Large intestine (tissue), 3 donors: ENCODE measurements at regions not wholly inside any gene's neighbourhood (a gene's known extent, or its start where the extent isn't known, plus 50 kb on each side); places are given as distances from the start of the nearest gene placed in this dataset.
"Not testable (repeated sequence)": the region's sequence is repeated elsewhere in the genome, so short reads cannot be mapped to it uniquely, and the experiment has no call there.

Experiments
- DNase-seq, 2 donors: peaks; one replicate each; pipeline versions ENCODE4 v3.0.0 to v3.0.0-alpha.2; 2013
- H3K27ac ChIP-seq: one replicate; pipeline ENCODE4 v1.5.1; 2013; ENCODE audit warnings: low read length
- H3K27me3 ChIP-seq: 2 replicates; pipeline ENCODE4 v1.6.1; 2013; ENCODE audit warnings: low read length; ENCODE audit not compliant: control insufficient read depth, insufficient read depth
- H3K36me3 ChIP-seq: 2 replicates; pipeline ENCODE4 v1.6.1; 2013; ENCODE audit warnings: low read length; ENCODE audit not compliant: control insufficient read depth, insufficient read depth
- H3K4me1 ChIP-seq: one replicate; pipeline ENCODE4 v1.6.1; 2013; ENCODE audit warnings: low read length; ENCODE audit not compliant: control insufficient read depth, insufficient read depth
- H3K4me3 ChIP-seq: one replicate; pipeline ENCODE4 v1.5.1; 2013; ENCODE audit warnings: low read length
- H3K9me3 ChIP-seq: one replicate; pipeline ENCODE4 v1.6.1; 2013; ENCODE audit warnings: mild to moderate bottlenecking, low read depth, low read length, moderate library complexity; ENCODE audit not compliant: control insufficient read depth
- WGBS: methylation state at CpG from one replicate; pipeline ENCODE4 v1.1.5; 2013; ENCODE audit warnings: low lambda C conversion rate; ENCODE audit not compliant: insufficient coverage; 5-methylcytosine and 5-hydroxymethylcytosine counted together

GRCh38 chr14:99995700-99996356, 69.4 kb upstream of the EVL start:
- Histone ChIP-seq H3K27me3 (no peaks in the 10 kb centered on the region), H3K36me3 (no peaks in the 10 kb centered on the region), H3K9me3 (no peaks in the 10 kb centered on the region), H3K4me1 (no peaks in the 10 kb centered on the region), H3K4me3 (no peak overlapping the region), H3K27ac (no peak overlapping the region)
- WGBS, result no CpG with 5 or more reads among the region's 2 CpGs
- peak; percentile 54 to 56 for DNase-seq

GRCh38 chr14:99996951-99997571, 68.2 kb upstream of the EVL start:
- Histone ChIP-seq H3K4me3 (no peak overlapping the region), H3K27ac (no peak overlapping the region), H3K36me3 (no peaks in the 10 kb centered on the region), H3K27me3 (no peaks in the 10 kb centered on the region), H3K9me3 (no peaks in the 10 kb centered on the region), H3K4me1 (no peaks in the 10 kb centered on the region)
- DNase-seq, result no peak
- 83% methylated on average over 1 of the region's 5 CpGs for WGBS

GRCh38 chr14:100000398-100000797, 64.8 kb upstream of the EVL start:
- H3K4me3 ChIP-seq, H3K4me1 ChIP-seq, DNase-seq, H3K27ac ChIP-seq, H3K36me3 ChIP-seq, H3K27me3 ChIP-seq, H3K9me3 ChIP-seq: not testable (repeated sequence)
- WGBS, result no CpG with 5 or more reads among the region's 15 CpGs

- Histone ChIP-seq H3K27me3 (no peaks in the 10 kb centered on the region), H3K4me1 (peaks cover 5% of the 10 kb centered on the region), H3K27ac (no peak overlapping the region), H3K9me3 (peaks cover 7% of the 10 kb centered on the region), H3K36me3 (no peaks in the 10 kb centered on the region), H3K4me3 (no peak overlapping the region)
- DNase-seq, result no peak
- 100% methylated on average over 1 of the region's 1 CpG for WGBS
Measured at GRCh38 chr14:100004392-100004791, 60.8 kb upstream of the EVL start.

- Histone ChIP-seq H3K9me3 (peaks cover 7% of the 10 kb centered on the region), H3K4me3 (no peak overlapping the region)
- WGBS, result no CpG with 5 or more reads among the region's 1 CpG
Measured at GRCh38 chr14:100007254-100007653, 58.0 kb upstream of the EVL start.

GRCh38 chr14:100009802-100010201, 55.4 kb upstream of the EVL start:
- not testable (repeated sequence) for H3K9me3 ChIP-seq, H3K36me3 ChIP-seq, DNase-seq, H3K4me3 ChIP-seq, H3K27me3 ChIP-seq
- peak overlapping the region; percentile 23 for H3K27ac ChIP-seq
- 10% methylated on average over 2 of the region's 2 CpGs for WGBS
- H3K4me1 ChIP-seq, result peaks cover 31% of the 10 kb centered on the region

More at GRCh38 chr14:100007254-100007653, 58.0 kb upstream of the EVL start:
- H3K27me3 ChIP-seq, result no peaks in the 10 kb centered on the region
- DNase-seq, result no peak
- H3K4me1 ChIP-seq, result peaks cover 13% of the 10 kb centered on the region
- no peaks in the 10 kb centered on the region for H3K36me3 ChIP-seq
- no peak overlapping the region for H3K27ac ChIP-seq

- 88% methylated on average over 3 of the region's 4 CpGs for WGBS
- Histone ChIP-seq H3K27me3 (no peaks in the 10 kb centered on the region), H3K4me1 (peaks cover 37% of the 10 kb centered on the region), H3K27ac (peak overlapping the region; percentile 23), H3K4me3 (no peak overlapping the region), H3K36me3 (no peaks in the 10 kb centered on the region), H3K9me3 (no peaks in the 10 kb centered on the region)
- DNase-seq, result no peak
Measured at GRCh38 chr14:100010679-100011078, 54.5 kb upstream of the EVL start.

GRCh38 chr14:100011628-100012325, 53.4 kb upstream of the EVL start:
- no peaks in the 10 kb centered on the region for H3K36me3 ChIP-seq
- no peaks in the 10 kb centered on the region for H3K27me3 ChIP-seq
- no peak overlapping the region for H3K4me3 ChIP-seq
- WGBS, result no CpG with 5 or more reads among the region's 3 CpGs
- peak; percentile 35 to 44 for DNase-seq
- H3K4me1 ChIP-seq, result peaks cover 42% of the 10 kb centered on the region
- H3K9me3 ChIP-seq, result no peaks in the 10 kb centered on the region
- H3K27ac ChIP-seq, result peak overlapping the region; percentile 25

GRCh38 chr14:100012478-100013327, 52.5 kb upstream of the EVL start:
- WGBS, result 82% methylated on average over 2 of the region's 2 CpGs
- H3K27ac ChIP-seq, result peak overlapping the region; percentile 25

GRCh38 chr14:100015251-100015655, 50.0 kb upstream of the EVL start:
- Histone ChIP-seq H3K9me3 (no peaks in the 10 kb centered on the region), H3K4me3 (no peak overlapping the region), H3K27me3 (no peaks in the 10 kb centered on the region), H3K36me3 (no peaks in the 10 kb centered on the region), H3K4me1 (peaks cover 60% of the 10 kb centered on the region), H3K27ac (peak overlapping the region; percentile 70)
- peak in 1 of 2 donors; percentile 75 for DNase-seq
- WGBS, result 39% methylated on average over 3 of the region's 9 CpGs

More at GRCh38 chr14:100012478-100013327, 52.5 kb upstream of the EVL start:
- no peaks in the 10 kb centered on the region for H3K9me3 ChIP-seq
- H3K4me1 ChIP-seq, result peaks cover 45% of the 10 kb centered on the region
- DNase-seq, result no peak
- H3K36me3 ChIP-seq, result no peaks in the 10 kb centered on the region
- no peak overlapping the region for H3K4me3 ChIP-seq
- no peaks in the 10 kb centered on the region for H3K27me3 ChIP-seq
